ENCODE measurements at regions not wholly inside any gene's neighbourhood (a gene's known extent, or its start where the extent isn't known, plus 50 kb on each side); places are given as distances from the start of the nearest gene placed in this dataset.

GRCh38 chr5:124285733-124286132 is 460.7 kb downstream of the ZNF608 start:
- no peak for TF ChIP-seq CTCF (IDR thresholded peaks at IDR 0.05)
- no peak for TF ChIP-seq EZH2 (IDR thresholded peaks at IDR 0.05; ENCODE audit: borderline replicate concordance, insufficient read depth, low read depth, low read length, poor library complexity, severe bottlenecking)
